Nephron progenitor cell (in vitro differentiated cells): ENCODE measurements at regions not wholly inside any gene's neighbourhood (a gene's known extent, or its start where the extent isn't known, plus 50 kb on each side); places are given as distances from the start of the nearest gene placed in this dataset.
A peak's percentile ranks its signal among the peaks of the same experiment; 100 is the strongest.

Experiments used
- DNase-seq: peaks from one replicate; pipeline ENCODE4 v3.0.0; 2021
- H3K27ac Mint-ChIP-seq: 2 replicates; pipeline ENCODE4 v1.8.0; 2021; ENCODE audit warnings: mild to moderate bottlenecking, moderate library complexity, mixed read lengths
- H3K27me3 Mint-ChIP-seq: 2 replicates; pipeline ENCODE4 v1.8.0; 2021; ENCODE audit warnings: mild to moderate bottlenecking, low read depth, mixed read lengths; ENCODE audit not compliant: poor library complexity
- H3K36me3 Mint-ChIP-seq: 2 replicates; pipeline ENCODE4 v1.8.0; 2021; ENCODE audit warnings: low read depth, mixed read lengths
- H3K4me1 Mint-ChIP-seq: 2 replicates; pipeline ENCODE4 v1.8.0; 2021; ENCODE audit warnings: mixed read lengths
- H3K4me3 Mint-ChIP-seq: 2 replicates; pipeline ENCODE4 v1.8.0; 2021; ENCODE audit warnings: mild to moderate bottlenecking, moderate library complexity, mixed read lengths
- H3K9me3 Mint-ChIP-seq: 2 replicates; pipeline ENCODE4 v1.8.0; 2021; ENCODE audit warnings: mild to moderate bottlenecking, moderate library complexity, mixed read lengths
- CTCF ChIP-seq: fragments of 200-600 bp; sonication (generic); IDR thresholded peaks from 2 replicates; pipeline ENCODE4 v1.5.0; 2021; ENCODE audit warnings: antibody characterized with exemption

GRCh38 chr1:244314921-244315559, 136.7 kb downstream of the ADSS2 start:
- Mint-ChIP-seq H3K9me3 (peaks cover 12% of the 10 kb centered on the region), H3K36me3 (no peaks in the 10 kb centered on the region), H3K4me1 (peaks cover 23% of the 10 kb centered on the region), H3K27me3 (no peaks in the 10 kb centered on the region), H3K27ac (no peak overlapping the region), H3K4me3 (no peak overlapping the region)
- no peak for DNase-seq
- no peak for TF ChIP-seq CTCF

- DNase-seq: no peak
- Mint-ChIP-seq H3K4me1 (peaks cover 23% of the 10 kb centered on the region), H3K4me3 (no peak overlapping the region), H3K36me3 (no peaks in the 10 kb centered on the region), H3K9me3 (peaks cover 7% of the 10 kb centered on the region), H3K27me3 (no peaks in the 10 kb centered on the region), H3K27ac (no peak overlapping the region)
- TF ChIP-seq CTCF: no peak
Measured at GRCh38 chr1:244315996-244316395, 135.7 kb downstream of the ADSS2 start.

GRCh38 chr1:244316407-244316806, 135.3 kb downstream of the ADSS2 start:
- no peaks in the 10 kb centered on the region for H3K36me3 Mint-ChIP-seq
- DNase-seq: no peak

GRCh38 chr1:244316986-244317655, 134.6 kb downstream of the ADSS2 start:
- Mint-ChIP-seq H3K27me3 (no peaks in the 10 kb centered on the region), H3K36me3 (no peaks in the 10 kb centered on the region), H3K4me1 (peaks cover 18% of the 10 kb centered on the region), H3K4me3 (no peak overlapping the region), H3K9me3 (peaks cover 7% of the 10 kb centered on the region), H3K27ac (peak overlapping the region; percentile 19)
- TF ChIP-seq CTCF: no peak
- DNase-seq: no peak

More at GRCh38 chr1:244316407-244316806, 135.3 kb downstream of the ADSS2 start:
- peaks cover 23% of the 10 kb centered on the region for H3K4me1 Mint-ChIP-seq
- no peak for TF ChIP-seq CTCF
- no peak overlapping the region for H3K4me3 Mint-ChIP-seq
- no peak overlapping the region for H3K27ac Mint-ChIP-seq
- no peaks in the 10 kb centered on the region for H3K27me3 Mint-ChIP-seq
- peaks cover 4% of the 10 kb centered on the region for H3K9me3 Mint-ChIP-seq

GRCh38 chr1:244318078-244318477, 133.6 kb downstream of the ADSS2 start:
- H3K9me3 Mint-ChIP-seq: peaks cover 14% of the 10 kb centered on the region
- DNase-seq: no peak
- H3K4me1 Mint-ChIP-seq: peaks cover 16% of the 10 kb centered on the region
- no peak overlapping the region for H3K4me3 Mint-ChIP-seq
- no peak overlapping the region for H3K27ac Mint-ChIP-seq
- no peaks in the 10 kb centered on the region for H3K27me3 Mint-ChIP-seq
- H3K36me3 Mint-ChIP-seq: no peaks in the 10 kb centered on the region
- TF ChIP-seq CTCF: no peak

GRCh38 chr1:244318512-244318911, 133.2 kb downstream of the ADSS2 start:
- no peaks in the 10 kb centered on the region for H3K36me3 Mint-ChIP-seq

More at GRCh38 chr1:244318512-244318911, 133.2 kb downstream of the ADSS2 start:
- H3K27ac Mint-ChIP-seq: no peak overlapping the region
- peaks cover 14% of the 10 kb centered on the region for H3K9me3 Mint-ChIP-seq
- peaks cover 16% of the 10 kb centered on the region for H3K4me1 Mint-ChIP-seq
- no peaks in the 10 kb centered on the region for H3K27me3 Mint-ChIP-seq
- H3K4me3 Mint-ChIP-seq: no peak overlapping the region
- TF ChIP-seq CTCF: no peak
- DNase-seq: no peak
